A673 (cell line): ENCODE measurements at regions not wholly inside any gene's neighbourhood (a gene's known extent, or its start where the extent isn't known, plus 50 kb on each side); places are given as distances from the start of the nearest gene placed in this dataset.

Experiments
- BruUV-seq: library from RNA; stranded (reverse); fragments of 400-500 nt; replicated peaks from 2 replicates; lab custom pipeline; 2021; lab: Mats Ljungman, UMichigan
- CTCF ChIA-PET: fragments of 300-600 bp; sonication (Branson Sonifier 250); formaldehyde crosslinking; loops from one replicate; lab custom pipeline; 2022; ENCODE audit warnings: antibody characterized with exemption; lab: Charles Lee
- POLR2A ChIA-PET: fragments of 300-600 bp; sonication (Branson Sonifier 250); formaldehyde crosslinking; loops from one replicate; lab custom pipeline; 2022; ENCODE audit warnings: antibody characterized with exemption; ENCODE audit not compliant: low non-redundant PET; lab: Charles Lee
- DNase-seq: peaks from one replicate; pipeline ENCODE4 v3.0.0-alpha.2; 2015; ENCODE audit warnings: low spot score
- H3K27ac ChIP-seq: fragments of 200-600 bp; sonication (generic); 2 replicates; pipeline ENCODE4 v1.5.1; 2016; ENCODE audit warnings: mixed run types, low read depth, mild to moderate bottlenecking, mixed read lengths, antibody characterized with exemption, low read length; ENCODE audit not compliant: poor library complexity, severe bottlenecking
- H3K27me3 ChIP-seq: fragments of 200-600 bp; sonication (generic); replicated peaks from 2 replicates; pipeline ENCODE4 v1.6.1; 2017; ENCODE audit warnings: mixed run types, low read depth, mild to moderate bottlenecking, mixed read lengths, antibody characterized with exemption, low read length; ENCODE audit not compliant: insufficient read depth, poor library complexity
- H3K36me3 ChIP-seq: fragments of 200-600 bp; sonication (generic); 2 replicates; pipeline ENCODE4 v1.6.1; 2016; ENCODE audit warnings: mixed run types, mild to moderate bottlenecking, mixed read lengths, antibody characterized with exemption, low read length; ENCODE audit not compliant: insufficient read depth, poor library complexity, severe bottlenecking
- H3K4me1 ChIP-seq: fragments of 200-600 bp; sonication (generic); 2 replicates; pipeline ENCODE4 v1.6.1; 2017; ENCODE audit warnings: mixed run types, mild to moderate bottlenecking, mixed read lengths, antibody characterized with exemption, low read length; ENCODE audit not compliant: insufficient read depth, poor library complexity, severe bottlenecking
- H3K4me3 ChIP-seq: fragments of 200-600 bp; sonication (generic); 2 replicates; pipeline ENCODE4 v1.5.1; 2016; ENCODE audit warnings: low read depth, mixed run types, mild to moderate bottlenecking, mixed read lengths, low read length; ENCODE audit not compliant: poor library complexity, severe bottlenecking
- H3K9me3 ChIP-seq: fragments of 200-600 bp; sonication (generic); 2 replicates; pipeline ENCODE4 v1.6.1; 2016; ENCODE audit warnings: mixed run types, low read depth, mild to moderate bottlenecking, mixed read lengths, antibody characterized with exemption, low read length; ENCODE audit not compliant: poor library complexity, severe bottlenecking
- CTCF ChIP-seq: fragments of 300-800, 200-600 bp; sonication (generic); conservative IDR thresholded peaks from 2 replicates; pipeline ENCODE4 v1.5.1; 2017; ENCODE audit warnings: low read depth, mild to moderate bottlenecking, antibody characterized with exemption, low read length, moderate library complexity, mixed read lengths
- EZH2 ChIP-seq: fragments of 200-600 bp; sonication (generic); IDR thresholded peaks from 2 replicates; pipeline ENCODE4 v1.6.1; 2017; ENCODE audit warnings: borderline replicate concordance, low read depth, mild to moderate bottlenecking, mixed read lengths, antibody characterized with exemption, low read length; ENCODE audit not compliant: poor library complexity, severe bottlenecking
- intact Hi-C: fragments of 100-400 bp; cut with micrococcal nuclease; formaldehyde crosslinking; loops from one replicate; pipeline ENCODE4 v1.10.0; 2022; ENCODE audit not compliant: unreplicated experiment

DNA sequence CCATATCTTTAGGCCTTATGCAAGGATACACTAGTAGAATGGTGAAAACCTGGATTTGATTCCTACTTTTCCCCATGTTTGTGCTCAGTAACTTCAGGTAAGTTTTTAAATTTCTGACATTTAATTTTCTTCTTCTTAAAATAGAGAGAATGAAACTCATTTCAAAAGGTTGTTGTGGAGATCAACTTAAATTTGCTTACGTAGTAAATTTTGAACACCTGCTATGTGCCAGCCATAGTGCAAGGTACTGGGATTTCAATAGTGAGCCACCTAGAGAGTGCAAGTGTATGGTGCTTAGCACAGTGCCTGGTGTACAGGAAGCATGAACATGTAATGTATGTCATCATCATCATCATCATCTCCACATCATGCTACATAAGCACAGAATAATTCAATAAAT, 73.6 kb upstream of the SMIM36 start:
- H3K27me3 ChIP-seq: no peaks in the 10 kb centered on the region
- no peak for TF ChIP-seq EZH2
- no peak overlapping the region for H3K27ac ChIP-seq
- CTCF ChIA-PET: interaction anchor here (0.6 kb wide), 1 partner anchor 42 kb away, joined by 5 read pairs; no protein-coding TSS in a partner anchor
- no peak overlapping the region for H3K4me3 ChIP-seq
- intact Hi-C loops: no loop called here
- no peaks in the 10 kb centered on the region for H3K36me3 ChIP-seq
- no TSS peak for BruUV-seq
- no peaks in the 10 kb centered on the region for H3K9me3 ChIP-seq
- DNase-seq: no peak
- POLR2A ChIA-PET: no interaction called here
- peaks cover 9% of the 10 kb centered on the region for H3K4me1 ChIP-seq

DNA sequence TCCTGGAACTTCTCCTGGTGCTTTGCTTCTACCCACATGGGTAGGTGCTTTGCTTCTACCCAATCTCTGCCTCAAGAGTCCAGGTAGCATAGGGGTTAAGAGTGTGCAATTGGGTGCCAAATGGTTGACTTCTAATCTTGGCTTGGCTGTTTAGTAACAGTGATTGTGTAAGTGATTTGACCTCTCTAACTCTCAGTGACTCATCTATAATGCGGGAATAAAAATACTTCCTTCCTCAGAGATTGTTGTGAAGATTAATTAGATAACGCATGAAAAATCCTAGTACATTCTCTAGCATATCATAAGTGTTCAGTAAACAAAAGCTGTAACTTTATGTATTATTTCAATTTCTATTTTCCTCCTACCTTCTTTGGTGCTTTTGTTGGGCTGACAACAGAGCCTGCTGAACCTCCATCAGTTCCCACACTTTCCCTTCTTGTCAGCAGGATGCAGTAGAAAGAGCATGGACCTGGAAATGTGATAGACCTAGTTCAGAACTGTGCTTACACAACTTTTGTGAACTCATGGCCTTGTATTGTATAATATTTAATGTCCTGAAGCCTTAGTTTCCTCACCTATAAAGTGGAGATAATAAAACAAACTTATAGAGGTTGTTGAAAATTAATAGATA, 72.9 kb upstream of the SMIM36 start:
- Histone ChIP-seq H3K36me3 (no peaks in the 10 kb centered on the region), H3K27ac (no peak overlapping the region), H3K4me3 (no peak overlapping the region), H3K9me3 (no peaks in the 10 kb centered on the region), H3K4me1 (peaks cover 7% of the 10 kb centered on the region), H3K27me3 (no peaks in the 10 kb centered on the region)
- DNase-seq: peak; percentile 56
- ChIA-PET POLR2A (no interaction called here), CTCF (no interaction called here)
- BruUV-seq: no TSS peak
- no peak for TF ChIP-seq CTCF
- no peak for TF ChIP-seq EZH2
- intact Hi-C loops: no loop called here

GRCh38 chr17:55582897-55583296, 71.6 kb upstream of the SMIM36 start:
- TF ChIP-seq CTCF (no peak), EZH2 (no peak)
- no peak overlapping the region for H3K27ac ChIP-seq
- no peak overlapping the region for H3K4me3 ChIP-seq
- no TSS peak for BruUV-seq
- DNase-seq: no peak
- CTCF ChIA-PET: no interaction called here
- H3K36me3 ChIP-seq: no peaks in the 10 kb centered on the region
- intact Hi-C loops: no loop called here
- H3K4me1 ChIP-seq: no peaks in the 10 kb centered on the region
- no peaks in the 10 kb centered on the region for H3K9me3 ChIP-seq
- H3K27me3 ChIP-seq: no peaks in the 10 kb centered on the region
- POLR2A ChIA-PET: no interaction called here
